OCI-LY7 (cell line): ENCODE measurements at regions not wholly inside any gene's neighbourhood (a gene's known extent, or its start where the extent isn't known, plus 50 kb on each side); places are given as distances from the start of the nearest gene placed in this dataset.

Source experiments
- CTCF ChIP-seq: fragments of 200-600 bp; sonication (generic); conservative IDR thresholded peaks from 2 replicates; pipeline ENCODE4 v1.5.1; 2014; ENCODE audit warnings: mild to moderate bottlenecking, antibody characterized with exemption, low read length, moderate library complexity, mixed read lengths
- EZH2phosphoT487 ChIP-seq: fragments of 200-600 bp; sonication (generic); IDR thresholded peaks from 2 replicates; pipeline ENCODE4 v1.6.1; 2018; ENCODE audit warnings: low read depth, borderline replicate concordance, mild to moderate bottlenecking, mixed run types, antibody characterized with exemption, low read length, moderate library complexity, mixed read lengths

- TF ChIP-seq CTCF: no peak
- no peak for TF ChIP-seq EZH2phosphoT487
Measured at GRCh38 chr6:68026483-68026882, 608.6 kb upstream of the ADGRB3 start.
